BLaER1 (cell line): ENCODE measurements at regions not wholly inside any gene's neighbourhood (a gene's known extent, or its start where the extent isn't known, plus 50 kb on each side); places are given as distances from the start of the nearest gene placed in this dataset.

Experiments used
- H3K27ac ChIP-seq: shearing (Covaris generic); formaldehyde crosslinking; 2 replicates; pipeline ENCODE4 v1.8.1; 2022
- H3K27me3 ChIP-seq: shearing (Covaris generic); formaldehyde crosslinking; 2 replicates; pipeline ENCODE4 v1.8.1; 2022
- H3K36me3 ChIP-seq: shearing (Covaris generic); formaldehyde crosslinking; 2 replicates; pipeline ENCODE4 v1.8.1; 2022
- H3K4me1 ChIP-seq: shearing (Covaris generic); formaldehyde crosslinking; 2 replicates; pipeline ENCODE4 v1.8.1; 2022
- H3K4me2 ChIP-seq: shearing (Covaris generic); formaldehyde crosslinking; 2 replicates; pipeline ENCODE4 v1.8.1; 2022
- H3K4me3 ChIP-seq: shearing (Covaris generic); formaldehyde crosslinking; 2 replicates; pipeline ENCODE4 v1.8.1; 2022
- H3K9ac ChIP-seq: shearing (Covaris generic); formaldehyde crosslinking; 2 replicates; pipeline ENCODE4 v1.8.1; 2022
- H3K9me3 ChIP-seq: shearing (Covaris generic); formaldehyde crosslinking; 2 replicates; pipeline ENCODE4 v1.8.1; 2022
- H4K20me1 ChIP-seq: shearing (Covaris generic); formaldehyde crosslinking; 2 replicates; pipeline ENCODE4 v1.8.1; 2022
- Cebpa-rat ChIP-seq: shearing (Covaris generic); IDR thresholded peaks from 2 replicates; pipeline ENCODE4 v1.8.1; 2022

GRCh38 chr2:167900435-167901114, 346.8 kb downstream of the STK39 start:
- Histone ChIP-seq H3K36me3 (no peaks in the 10 kb centered on the region), H4K20me1 (no peaks in the 10 kb centered on the region), H3K4me3 (no peak overlapping the region), H3K9me3 (no peaks in the 10 kb centered on the region), H3K27me3 (no peaks in the 10 kb centered on the region), H3K27ac (no peak overlapping the region), H3K4me2 (no peak overlapping the region), H3K9ac (no peak overlapping the region), H3K4me1 (no peaks in the 10 kb centered on the region)
- no peak for TF ChIP-seq Cebpa-rat

GRCh38 chr2:167898340-167898739, 349.1 kb downstream of the STK39 start:
- Histone ChIP-seq H3K27me3 (no peaks in the 10 kb centered on the region), H3K4me3 (no peak overlapping the region), H3K9ac (no peak overlapping the region), H3K4me2 (no peak overlapping the region), H3K27ac (no peak overlapping the region), H3K4me1 (no peaks in the 10 kb centered on the region), H3K9me3 (peaks cover 9% of the 10 kb centered on the region; the same call in 1 of the 2 replicates), H4K20me1 (no peaks in the 10 kb centered on the region), H3K36me3 (no peaks in the 10 kb centered on the region)
- no peak for TF ChIP-seq Cebpa-rat

- H3K27ac ChIP-seq = no peak overlapping the region
- no peak overlapping the region for H3K9ac ChIP-seq
- no peaks in the 10 kb centered on the region for H3K4me1 ChIP-seq
- H3K36me3 ChIP-seq = no peaks in the 10 kb centered on the region
- no peak for TF ChIP-seq Cebpa-rat
- peaks cover 13% of the 10 kb centered on the region for H3K9me3 ChIP-seq
- no peak overlapping the region for H3K4me2 ChIP-seq
- H4K20me1 ChIP-seq = no peaks in the 10 kb centered on the region
- H3K27me3 ChIP-seq = no peaks in the 10 kb centered on the region
- H3K4me3 ChIP-seq = no peak overlapping the region
These were observed 355.6 kb downstream of the STK39 start for GRCh38 chr2:167891841-167892240.

- Histone ChIP-seq H4K20me1 (no peaks in the 10 kb centered on the region), H3K27ac (no peak overlapping the region), H3K4me3 (no peak overlapping the region), H3K36me3 (no peaks in the 10 kb centered on the region), H3K9me3 (peaks cover 13% of the 10 kb centered on the region), H3K27me3 (no peaks in the 10 kb centered on the region), H3K9ac (no peak overlapping the region), H3K4me2 (no peak overlapping the region), H3K4me1 (no peaks in the 10 kb centered on the region)
- no peak for TF ChIP-seq Cebpa-rat
These were observed 356.7 kb downstream of the STK39 start for GRCh38 chr2:167890739-167891138.

GRCh38 chr2:167880415-167880814, 367.0 kb downstream of the STK39 start:
- Histone ChIP-seq H3K9ac (no peak overlapping the region), H3K4me3 (no peak overlapping the region), H3K4me1 (no peaks in the 10 kb centered on the region), H4K20me1 (no peaks in the 10 kb centered on the region), H3K27me3 (no peaks in the 10 kb centered on the region), H3K9me3 (no peaks in the 10 kb centered on the region), H3K27ac (no peak overlapping the region), H3K36me3 (no peaks in the 10 kb centered on the region), H3K4me2 (no peak overlapping the region)
- TF ChIP-seq Cebpa-rat = no peak

GRCh38 chr2:167875529-167875928, 371.9 kb downstream of the STK39 start:
- Histone ChIP-seq H3K36me3 (no peaks in the 10 kb centered on the region), H3K4me3 (no peak overlapping the region), H3K9me3 (no peaks in the 10 kb centered on the region), H4K20me1 (no peaks in the 10 kb centered on the region), H3K4me2 (no peak overlapping the region), H3K27ac (no peak overlapping the region), H3K4me1 (no peaks in the 10 kb centered on the region), H3K9ac (no peak overlapping the region), H3K27me3 (no peaks in the 10 kb centered on the region)
- no peak for TF ChIP-seq Cebpa-rat

GRCh38 chr2:167874812-167875211, 372.6 kb downstream of the STK39 start:
- H3K4me2 ChIP-seq = no peak overlapping the region
- no peak overlapping the region for H3K4me3 ChIP-seq
- H3K9me3 ChIP-seq = no peaks in the 10 kb centered on the region
- H4K20me1 ChIP-seq = no peaks in the 10 kb centered on the region
- no peak overlapping the region for H3K27ac ChIP-seq
- no peaks in the 10 kb centered on the region for H3K36me3 ChIP-seq
- no peak for TF ChIP-seq Cebpa-rat
- no peaks in the 10 kb centered on the region for H3K4me1 ChIP-seq
- H3K27me3 ChIP-seq = no peaks in the 10 kb centered on the region
- H3K9ac ChIP-seq = no peak overlapping the region

GRCh38 chr2:167871286-167871685, 376.1 kb downstream of the STK39 start:
- Histone ChIP-seq H3K4me1 (peaks cover 5% of the 10 kb centered on the region; the same call in 1 of the 2 replicates), H3K36me3 (no peaks in the 10 kb centered on the region), H3K4me3 (no peak overlapping the region), H3K9ac (no peak overlapping the region), H3K9me3 (no peaks in the 10 kb centered on the region), H3K27me3 (no peaks in the 10 kb centered on the region), H3K4me2 (no peak overlapping the region), H4K20me1 (no peaks in the 10 kb centered on the region), H3K27ac (no peak overlapping the region)
- TF ChIP-seq Cebpa-rat = no peak

- Histone ChIP-seq H4K20me1 (no peaks in the 10 kb centered on the region), H3K9ac (no peak overlapping the region), H3K27me3 (no peaks in the 10 kb centered on the region), H3K4me1 (peaks cover 5% of the 10 kb centered on the region; the same call in 1 of the 2 replicates), H3K36me3 (no peaks in the 10 kb centered on the region), H3K27ac (no peak overlapping the region), H3K4me3 (no peak overlapping the region), H3K4me2 (no peak overlapping the region), H3K9me3 (no peaks in the 10 kb centered on the region)
- no peak for TF ChIP-seq Cebpa-rat
These were observed 378.2 kb downstream of the STK39 start for GRCh38 chr2:167869200-167869599.

GRCh38 chr2:167863377-167863776, 384.0 kb downstream of the STK39 start:
- Histone ChIP-seq H3K27me3 (no peaks in the 10 kb centered on the region), H3K4me2 (peak overlapping the region; percentile 8), H3K9ac (no peak overlapping the region), H3K4me3 (no peak overlapping the region), H3K36me3 (no peaks in the 10 kb centered on the region), H3K27ac (no peak overlapping the region), H3K4me1 (peaks cover 16% of the 10 kb centered on the region), H3K9me3 (no peaks in the 10 kb centered on the region), H4K20me1 (no peaks in the 10 kb centered on the region)
- no peak for TF ChIP-seq Cebpa-rat

- Histone ChIP-seq H3K27me3 (no peaks in the 10 kb centered on the region), H3K4me2 (peak overlapping the region; percentile 8), H3K4me3 (no peak overlapping the region), H3K36me3 (no peaks in the 10 kb centered on the region), H4K20me1 (no peaks in the 10 kb centered on the region), H3K4me1 (peaks cover 13% of the 10 kb centered on the region), H3K9ac (no peak overlapping the region), H3K9me3 (no peaks in the 10 kb centered on the region), H3K27ac (no peak overlapping the region)
- TF ChIP-seq Cebpa-rat = no peak
These were observed 384.6 kb downstream of the STK39 start for GRCh38 chr2:167862782-167863181.
